ENCODE measurements at regions not wholly inside any gene's neighbourhood (a gene's known extent, or its start where the extent isn't known, plus 50 kb on each side); places are given as distances from the start of the nearest gene placed in this dataset.

GRCh38 chr11:96520939-96521338, 131.1 kb downstream of the JRKL start:
- TF ChIP-seq CTCF (IDR thresholded peaks at IDR 0.05; ENCODE audit: insufficient read depth, low read length, poor library complexity, severe bottlenecking) = no peak
- TF ChIP-seq EZH2phosphoT487 (conservative IDR thresholded peaks at IDR 0.05; ENCODE audit: low read length) = no peak
